ENCODE measurements at regions not wholly inside any gene's neighbourhood (a gene's known extent, or its start where the extent isn't known, plus 50 kb on each side); places are given as distances from the start of the nearest gene placed in this dataset.
"Not testable (repeated sequence)": the region's sequence is repeated elsewhere in the genome, so short reads cannot be mapped to it uniquely, and the experiment has no call there.

DNA sequence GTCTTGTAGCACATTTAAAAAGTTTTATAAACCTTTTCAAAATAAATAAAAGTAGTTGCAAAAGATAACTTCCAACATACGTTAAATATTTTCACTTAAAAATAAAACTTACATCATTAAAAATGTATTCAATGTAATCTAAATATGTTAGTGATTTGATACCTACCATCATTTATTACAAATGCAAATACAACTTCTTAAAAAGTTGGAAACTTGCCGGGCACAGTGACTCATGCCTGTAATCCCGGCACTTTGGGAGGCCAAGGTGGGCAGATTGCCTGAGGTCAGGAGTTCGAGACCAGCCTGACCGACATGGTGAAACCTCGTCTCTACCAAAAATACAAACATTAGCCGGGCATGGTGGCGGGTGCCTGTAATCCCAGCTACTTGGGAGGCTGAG, 122.6 kb upstream of the PODXL start:
- TF ChIP-seq EP300, POLR2A (IDR thresholded peaks at IDR 0.05): not testable (repeated sequence)
- TF ChIP-seq, protein P1, sequence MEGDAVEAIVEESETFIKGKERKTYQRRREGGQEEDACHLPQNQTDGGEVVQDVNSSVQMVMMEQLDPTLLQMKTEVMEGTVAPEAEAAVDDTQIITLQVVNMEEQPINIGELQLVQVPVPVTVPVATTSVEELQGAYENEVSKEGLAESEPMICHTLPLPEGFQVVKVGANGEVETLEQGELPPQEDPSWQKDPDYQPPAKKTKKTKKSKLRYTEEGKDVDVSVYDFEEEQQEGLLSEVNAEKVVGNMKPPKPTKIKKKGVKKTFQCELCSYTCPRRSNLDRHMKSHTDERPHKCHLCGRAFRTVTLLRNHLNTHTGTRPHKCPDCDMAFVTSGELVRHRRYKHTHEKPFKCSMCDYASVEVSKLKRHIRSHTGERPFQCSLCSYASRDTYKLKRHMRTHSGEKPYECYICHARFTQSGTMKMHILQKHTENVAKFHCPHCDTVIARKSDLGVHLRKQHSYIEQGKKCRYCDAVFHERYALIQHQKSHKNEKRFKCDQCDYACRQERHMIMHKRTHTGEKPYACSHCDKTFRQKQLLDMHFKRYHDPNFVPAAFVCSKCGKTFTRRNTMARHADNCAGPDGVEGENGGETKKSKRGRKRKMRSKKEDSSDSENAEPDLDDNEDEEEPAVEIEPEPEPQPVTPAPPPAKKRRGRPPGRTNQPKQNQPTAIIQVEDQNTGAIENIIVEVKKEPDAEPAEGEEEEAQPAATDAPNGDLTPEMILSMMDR (IDR thresholded peaks at IDR 0.05), result not testable (repeated sequence)
